ENCODE measurements at regions not wholly inside any gene's neighbourhood (a gene's known extent, or its start where the extent isn't known, plus 50 kb on each side); places are given as distances from the start of the nearest gene placed in this dataset.

DNA sequence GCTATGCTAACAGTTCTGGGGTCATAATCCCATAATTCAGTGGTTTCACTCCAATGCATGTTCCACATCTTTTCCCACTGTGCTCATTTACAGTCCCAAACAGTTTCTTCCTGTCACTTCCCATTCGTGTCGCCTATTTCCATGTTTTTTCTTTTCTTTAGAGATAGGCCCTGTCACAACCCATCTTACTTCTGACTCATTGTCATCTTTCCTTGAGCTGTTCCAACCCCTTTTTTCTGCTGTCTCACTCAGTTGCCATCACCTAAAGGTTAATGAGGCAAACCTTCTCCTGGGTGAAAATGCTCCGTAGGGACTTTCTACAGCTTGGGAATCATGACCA, 814.5 kb downstream of the VGLL3 start:
- DNase-seq (ENCODE audit: low read depth, low spot score) = no peak

DNA sequence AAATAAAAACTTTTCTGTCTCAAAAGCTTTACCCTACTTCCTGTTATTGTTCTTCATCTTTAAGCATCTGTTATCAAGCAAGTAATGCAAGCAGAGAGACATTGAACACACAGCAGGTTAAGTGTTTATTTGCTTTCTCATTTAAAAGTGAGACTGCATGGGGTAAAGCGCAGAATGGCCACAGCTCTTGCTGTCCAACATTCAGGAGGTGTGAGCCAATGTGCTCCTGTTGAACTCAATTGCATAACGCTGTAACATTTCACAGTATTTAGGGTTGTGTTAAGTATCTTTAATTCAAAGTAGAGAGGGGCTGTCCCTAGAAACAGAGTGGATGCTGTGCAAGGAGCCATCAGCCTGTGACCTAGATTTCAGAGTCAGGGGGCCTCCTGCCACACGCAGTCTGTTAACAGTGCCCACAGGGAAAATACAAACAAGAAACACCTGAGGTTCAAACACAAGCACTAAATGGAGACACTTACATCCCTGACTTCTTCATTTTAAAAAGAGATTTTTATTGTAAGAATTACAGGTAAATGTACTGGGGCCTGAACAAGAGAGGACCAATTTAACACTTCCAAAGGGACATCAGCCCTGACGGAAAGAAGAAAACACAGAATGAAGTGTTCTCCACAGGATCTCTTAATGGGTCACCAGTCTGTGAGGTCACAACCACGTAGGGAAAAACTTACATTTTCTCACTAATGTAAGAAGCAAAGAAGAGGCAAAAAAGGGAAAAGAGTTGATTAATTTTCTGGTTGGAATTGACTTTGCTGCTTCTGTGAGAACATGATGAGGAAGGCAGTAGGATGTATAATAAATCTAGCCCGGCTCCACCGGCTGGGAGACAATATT, 815.1 kb downstream of the VGLL3 start:
- no peak for DNase-seq (ENCODE audit: low read depth, low spot score)

DNA sequence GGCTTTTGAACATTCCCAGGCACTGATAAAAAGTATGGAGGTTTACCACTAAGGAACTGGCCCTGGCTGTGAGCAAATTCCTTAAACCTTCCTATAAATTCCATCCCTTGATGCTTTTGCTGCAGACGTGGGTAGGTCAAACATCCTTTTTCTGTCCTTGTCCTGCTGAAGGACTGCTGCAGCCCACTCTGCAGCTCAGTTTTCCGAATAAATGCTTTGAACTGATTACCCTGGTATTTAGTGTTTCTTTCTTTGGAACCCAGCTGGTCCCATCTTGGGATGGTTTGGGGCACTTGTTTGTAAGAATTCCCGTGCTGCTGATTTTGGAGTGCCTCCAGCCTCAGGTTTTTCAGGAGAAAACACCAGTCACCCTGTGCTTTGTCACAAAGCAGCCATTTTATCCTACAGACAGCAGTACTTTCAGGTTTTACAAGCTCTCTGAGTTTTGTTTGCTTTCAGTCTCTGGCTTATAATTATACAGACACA, 815.9 kb downstream of the VGLL3 start:
- no peak for DNase-seq (ENCODE audit: low read depth, low spot score)

DNA sequence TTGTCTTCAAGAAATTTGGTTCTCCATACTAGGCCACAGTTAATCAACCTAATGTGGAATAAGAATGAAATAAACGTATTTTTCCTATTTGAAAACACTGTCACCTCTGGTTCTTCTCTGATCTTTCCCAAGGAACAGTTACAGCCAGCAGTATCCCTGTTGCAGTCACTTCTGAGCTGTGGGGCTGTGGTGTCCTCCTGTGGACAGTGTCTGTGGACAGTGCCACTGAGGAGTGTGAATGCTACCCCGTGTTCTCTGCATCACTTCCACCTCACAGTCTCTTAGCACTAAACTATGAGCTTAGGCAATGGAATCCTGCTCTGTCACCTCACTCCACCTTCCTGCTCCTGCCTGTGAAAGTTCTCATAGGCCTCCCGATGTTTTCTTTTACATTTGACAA, 817.5 kb downstream of the VGLL3 start:
- DNase-seq (ENCODE audit: low read depth, low spot score) = no peak

DNA sequence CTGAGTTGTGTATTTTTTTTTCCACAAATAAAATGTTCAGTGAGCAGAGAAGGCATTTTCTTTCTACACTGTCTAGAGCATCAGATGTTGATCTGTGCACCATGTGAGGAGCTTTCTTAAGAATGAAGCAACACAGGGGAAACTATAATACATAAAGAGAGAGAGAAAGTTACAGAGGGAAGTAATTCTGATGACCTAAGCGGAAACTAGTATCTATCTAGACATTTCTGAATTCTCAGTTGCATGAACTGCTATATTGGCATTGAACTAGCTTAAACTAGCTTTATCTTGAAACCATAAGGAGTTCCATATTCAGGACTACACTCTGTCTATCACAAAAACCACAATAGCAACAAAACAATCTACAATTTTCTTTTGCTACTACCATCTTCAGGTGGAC, 822.4 kb downstream of the VGLL3 start:
- no peak for DNase-seq (ENCODE audit: low read depth, low spot score)

DNA sequence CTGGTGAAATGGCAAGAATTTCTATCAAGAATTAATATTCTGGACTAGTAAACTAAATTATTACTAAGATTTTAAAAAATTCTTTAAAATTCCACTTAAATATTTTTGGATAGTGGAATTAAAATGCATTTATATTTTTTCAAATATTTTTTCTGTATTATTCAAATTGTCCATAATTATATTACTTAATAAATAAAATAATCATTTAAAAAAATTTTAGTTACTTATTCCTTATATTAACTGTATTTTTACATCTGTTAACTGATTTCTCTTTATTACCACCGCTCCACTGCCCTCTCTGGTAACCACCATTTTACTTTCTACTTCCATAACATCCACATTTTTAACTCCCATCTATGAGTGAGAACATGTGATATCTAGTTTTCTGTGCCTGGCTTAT, 828.4 kb downstream of the VGLL3 start:
- DNase-seq (ENCODE audit: low read depth, low spot score) = no peak

DNA sequence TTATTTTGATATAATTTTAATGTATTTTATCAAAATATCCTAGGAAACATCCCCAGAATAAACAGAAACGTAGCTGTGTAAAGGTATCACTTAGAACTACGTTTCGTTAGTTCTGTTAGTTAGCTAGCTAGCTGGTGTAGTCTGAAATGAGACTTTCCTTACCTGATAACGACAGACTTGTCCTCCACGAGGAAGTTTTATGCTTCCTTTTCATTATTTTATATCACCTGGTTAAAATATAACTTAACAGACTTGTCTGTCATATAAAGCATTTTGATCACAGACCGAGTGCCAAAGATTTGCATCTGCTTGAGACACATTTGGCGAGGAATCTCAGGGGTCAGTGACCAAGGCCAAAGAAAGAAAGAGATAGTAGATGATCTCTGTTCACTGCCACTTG, 829.5 kb downstream of the VGLL3 start:
- DNase-seq (ENCODE audit: low read depth, low spot score) = no peak

DNA sequence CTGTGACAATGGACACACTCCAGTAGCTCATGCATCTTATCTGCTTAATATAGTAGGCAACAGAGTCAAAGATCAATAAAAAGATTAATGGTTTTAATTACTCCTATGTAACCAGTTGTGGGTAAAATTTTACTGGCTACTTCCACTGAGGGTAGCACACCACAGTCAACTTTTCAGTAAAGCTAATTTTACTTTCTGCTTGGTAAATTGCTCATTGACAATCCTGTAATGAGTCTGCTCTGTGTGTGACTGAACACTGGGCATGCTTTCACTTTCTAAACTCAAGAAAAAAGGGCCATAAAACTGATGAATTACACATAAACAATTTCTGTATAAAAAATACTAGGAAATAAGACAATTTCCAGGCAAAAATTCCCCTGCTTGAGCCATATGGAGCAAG, 838.3 kb downstream of the VGLL3 start:
- DNase-seq (ENCODE audit: low read depth, low spot score) = no peak

DNA sequence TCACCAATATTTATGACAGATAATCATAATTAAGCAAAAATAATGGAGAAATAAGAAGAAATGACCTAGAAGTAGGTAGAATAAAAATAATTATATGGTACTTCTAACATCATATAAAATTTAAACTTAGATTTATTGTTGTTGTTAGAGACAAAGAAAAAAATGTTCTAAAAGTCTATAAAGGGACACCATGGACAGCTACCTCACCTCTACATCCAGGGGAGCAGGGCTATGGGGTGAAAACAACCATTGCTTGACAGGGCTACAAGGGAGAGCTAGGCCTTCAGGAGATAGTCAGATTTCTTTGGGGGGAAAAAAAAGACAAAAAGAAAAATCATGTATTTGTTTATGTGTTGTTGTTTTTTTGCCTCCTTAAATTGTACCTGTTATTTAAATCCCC, 841.9 kb downstream of the VGLL3 start:
- DNase-seq (ENCODE audit: low read depth, low spot score) = no peak

DNA sequence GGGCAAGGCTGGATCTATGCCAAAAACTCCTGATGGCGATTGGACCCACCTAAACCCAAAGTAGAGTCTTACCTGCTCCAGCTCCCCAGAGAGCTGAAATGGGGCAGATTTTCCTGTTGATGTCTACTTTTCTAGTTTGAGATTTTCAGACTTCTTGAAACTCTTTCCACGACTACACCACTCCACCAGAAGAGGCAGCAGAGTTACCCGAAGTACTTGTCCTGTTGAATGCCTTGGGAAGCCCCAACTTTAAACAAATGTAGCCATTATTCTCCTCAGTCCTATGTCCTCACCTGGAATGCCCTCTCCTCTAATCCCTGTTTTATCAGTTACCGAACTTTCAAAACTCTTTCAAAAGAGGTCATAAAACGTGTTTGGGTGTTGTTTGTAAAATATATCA, 843.8 kb downstream of the VGLL3 start:
- DNase-seq (ENCODE audit: low read depth, low spot score) = no peak

DNA sequence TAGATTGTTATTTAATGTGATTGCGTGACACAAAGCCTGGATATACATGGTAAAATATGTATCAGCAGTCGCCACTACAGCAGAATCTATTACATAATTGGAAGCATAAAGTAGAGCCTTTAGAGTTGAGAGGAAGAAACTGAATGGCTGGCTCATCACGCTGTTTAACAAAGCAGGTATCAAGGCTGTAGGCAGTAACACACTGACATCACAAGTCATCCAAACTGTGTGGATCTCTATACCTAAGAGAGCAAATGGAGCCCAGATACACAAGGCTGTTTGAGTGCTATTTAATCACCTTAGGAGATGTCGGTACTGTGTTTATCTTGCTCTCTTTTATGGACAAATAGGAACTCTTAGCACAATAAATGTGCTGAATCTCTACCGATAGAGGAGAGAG, 864.4 kb downstream of the VGLL3 start:
- no peak for DNase-seq (ENCODE audit: low read depth, low spot score)

Data from pulmonary artery endothelial cell (primary cell).